Lower leg skin (tissue), 3 donors: ENCODE measurements at regions not wholly inside any gene's neighbourhood (a gene's known extent, or its start where the extent isn't known, plus 50 kb on each side); places are given as distances from the start of the nearest gene placed in this dataset.

Experiments
- CTCF ChIP-seq, 3 donors: fragments of 450-650 bp; IDR thresholded peaks; one replicate each; pipeline ENCODE4 v1.5.1; 2016; ENCODE audit warnings: antibody characterized with exemption in 3 of 3, mild to moderate bottlenecking in 3 of 3, moderate library complexity in 2 of 3
- POLR2A ChIP-seq, 2 donors: fragments of 450-650 bp; IDR thresholded peaks; one replicate each; pipeline ENCODE4 v1.6.1; 2016 to 2017; ENCODE audit warnings: antibody characterized with exemption in 2 of 2, mild to moderate bottlenecking in 1 of 2, moderate library complexity in 1 of 2

- no peak for TF ChIP-seq CTCF (IDR thresholded peaks at IDR 0.05)
- TF ChIP-seq POLR2A (IDR thresholded peaks at IDR 0.05), result no peak
Observed at GRCh38 chr2:60302377-60303126, 250.9 kb downstream of the BCL11A start.
